Thyroid gland (tissue), 4 donors: ENCODE measurements at regions not wholly inside any gene's neighbourhood (a gene's known extent, or its start where the extent isn't known, plus 50 kb on each side); places are given as distances from the start of the nearest gene placed in this dataset.

ENCODE experiments used
- DNase-seq, 2 donors: peaks; one replicate each; pipeline ENCODE4 v3.0.0-alpha.2; 2019
- H3K27ac ChIP-seq, 3 donors: fragments of 200-600 bp; sonication (generic); 1 replicate in 2 of 3; 2 replicates in 1 of 3; pipeline ENCODE4 v1.5.1; 2016 to 2019; ENCODE audit warnings: mild to moderate bottlenecking in 1 of 3, moderate library complexity in 1 of 3
- H3K27me3 ChIP-seq: fragments of 200-600 bp; sonication (generic); one replicate; pipeline ENCODE4 v1.5.1; 2019
- H3K36me3 ChIP-seq, 2 donors: fragments of 200-600 bp; sonication (generic); one replicate each; pipeline ENCODE4 v1.5.1; 2016 to 2019
- H3K4me1 ChIP-seq, 2 donors: fragments of 200-600 bp; sonication (generic); one replicate each; pipeline ENCODE4 v1.5.1; 2017 to 2019
- H3K4me3 ChIP-seq, 3 donors: fragments of 200-600 bp; sonication (generic); replicated peaks in 1 of 3; 1 replicate in 2 of 3; 2 replicates in 1 of 3; pipeline ENCODE4 v1.5.1; 2016; ENCODE audit warnings: mild to moderate bottlenecking in 1 of 3
- H3K9me3 ChIP-seq: fragments of 200-600 bp; sonication (generic); one replicate; pipeline ENCODE4 v1.5.1; 2017
- POLR2A ChIP-seq, 2 donors: fragments of 450-650 bp; IDR thresholded peaks; one replicate each; pipeline ENCODE4 v1.6.1; 2017; ENCODE audit warnings: antibody characterized with exemption in 2 of 2, mild to moderate bottlenecking in 2 of 2, moderate library complexity in 1 of 2
- WGBS, 2 donors: methylation state at CpG; one replicate each; pipeline ENCODE4 v1.1.5; 2017; 5-methylcytosine and 5-hydroxymethylcytosine counted together
- intact Hi-C: fragments of 100-400 bp; cut with DNase I; formaldehyde crosslinking; loops from one replicate; pipeline ENCODE4 v1.15.1; 2023
- TF ChIP-seq, protein P1 (sequence below), 6 experiments: fragments of 200-600 bp in 3 of 6; fragments of 450-650 bp in 3 of 6; sonication (generic) in 3 of 6; IDR thresholded peaks; one replicate each; pipeline ENCODE4 v1.5.1; 2016 to 2019; ENCODE audit warnings: antibody characterized with exemption in 6 of 6, mild to moderate bottlenecking in 2 of 6, inconsistent platforms in 1 of 6, moderate library complexity in 1 of 6

DNA sequence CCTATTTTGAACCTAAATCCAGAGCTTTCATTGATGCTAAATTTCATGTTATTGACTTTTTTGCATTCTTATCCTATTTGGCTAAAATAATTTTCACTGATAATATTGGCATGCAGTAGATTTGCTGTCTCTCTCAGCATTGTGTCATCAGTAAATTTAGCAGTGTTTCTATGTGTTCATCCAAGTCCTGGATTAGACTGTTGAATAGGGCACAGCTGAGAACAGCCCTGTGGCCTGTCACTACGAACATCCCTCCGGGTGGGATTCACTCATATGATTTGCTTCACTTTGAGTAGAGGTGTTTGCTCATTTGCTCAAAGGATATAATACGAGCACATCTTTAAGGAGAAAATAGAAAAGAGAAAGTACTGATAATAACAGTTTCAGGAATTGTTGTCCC, 101.5 kb downstream of the HSPH1 start:
- Histone ChIP-seq H3K27ac (no peak overlapping the region), H3K27me3 (no peaks in the 10 kb centered on the region), H3K4me1 (no peaks in the 10 kb centered on the region), H3K4me3 (no peak overlapping the region), H3K9me3 (no peaks in the 10 kb centered on the region), H3K36me3 (no peaks in the 10 kb centered on the region)
- intact Hi-C loops, result no loop called here
- TF ChIP-seq, protein P1, sequence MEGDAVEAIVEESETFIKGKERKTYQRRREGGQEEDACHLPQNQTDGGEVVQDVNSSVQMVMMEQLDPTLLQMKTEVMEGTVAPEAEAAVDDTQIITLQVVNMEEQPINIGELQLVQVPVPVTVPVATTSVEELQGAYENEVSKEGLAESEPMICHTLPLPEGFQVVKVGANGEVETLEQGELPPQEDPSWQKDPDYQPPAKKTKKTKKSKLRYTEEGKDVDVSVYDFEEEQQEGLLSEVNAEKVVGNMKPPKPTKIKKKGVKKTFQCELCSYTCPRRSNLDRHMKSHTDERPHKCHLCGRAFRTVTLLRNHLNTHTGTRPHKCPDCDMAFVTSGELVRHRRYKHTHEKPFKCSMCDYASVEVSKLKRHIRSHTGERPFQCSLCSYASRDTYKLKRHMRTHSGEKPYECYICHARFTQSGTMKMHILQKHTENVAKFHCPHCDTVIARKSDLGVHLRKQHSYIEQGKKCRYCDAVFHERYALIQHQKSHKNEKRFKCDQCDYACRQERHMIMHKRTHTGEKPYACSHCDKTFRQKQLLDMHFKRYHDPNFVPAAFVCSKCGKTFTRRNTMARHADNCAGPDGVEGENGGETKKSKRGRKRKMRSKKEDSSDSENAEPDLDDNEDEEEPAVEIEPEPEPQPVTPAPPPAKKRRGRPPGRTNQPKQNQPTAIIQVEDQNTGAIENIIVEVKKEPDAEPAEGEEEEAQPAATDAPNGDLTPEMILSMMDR (IDR thresholded peaks at IDR 0.05), result no peak
- no peak for TF ChIP-seq POLR2A (IDR thresholded peaks at IDR 0.05)
- no peak for DNase-seq
- 91 to 93% methylated on average over 3 of the region's 3 CpGs for WGBS, 2 donors

DNA sequence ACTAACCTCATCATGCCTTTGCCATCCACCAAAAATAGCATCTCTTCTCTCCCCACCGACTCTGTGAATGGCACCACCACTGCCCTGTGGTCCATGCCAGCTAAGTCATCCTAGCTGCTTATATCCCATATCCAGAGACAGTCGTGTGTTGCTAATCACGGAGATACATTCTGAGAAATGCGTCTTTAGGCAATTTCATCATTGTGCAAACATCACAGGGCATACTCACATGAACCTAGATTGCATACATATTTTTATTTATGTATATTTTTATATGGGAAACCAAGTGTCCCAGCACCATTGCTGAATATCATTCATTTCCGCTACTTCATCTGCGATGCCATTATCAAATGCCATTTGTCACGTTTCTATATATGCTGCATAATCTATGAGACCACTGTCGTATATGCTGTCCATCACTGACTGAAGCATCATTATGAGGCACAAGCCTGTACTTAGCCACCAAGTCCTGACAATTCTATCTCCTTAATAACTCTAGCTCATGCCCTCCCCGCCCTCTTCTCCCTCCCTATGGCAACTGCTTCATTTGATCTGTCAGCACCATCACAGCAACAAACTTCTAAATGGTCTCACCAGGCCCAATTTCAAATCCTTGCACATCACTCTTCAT, 104.2 kb downstream of the HSPH1 start:
- WGBS, 2 donors, result 95 to 96% methylated on average over 9 of the region's 9 CpGs
- TF ChIP-seq, protein P1 (IDR thresholded peaks at IDR 0.05), result no peak
- TF ChIP-seq POLR2A (IDR thresholded peaks at IDR 0.05), result no peak
- Histone ChIP-seq H3K9me3 (no peaks in the 10 kb centered on the region), H3K4me3 (no peak overlapping the region), H3K27me3 (no peaks in the 10 kb centered on the region), H3K36me3 (no peaks in the 10 kb centered on the region), H3K4me1 (no peaks in the 10 kb centered on the region), H3K27ac (no peak overlapping the region)
- intact Hi-C loops, result no loop called here
- DNase-seq, result no peak

GRCh38 chr13:31056644-31057271, 104.9 kb downstream of the HSPH1 start:
- no peaks in the 10 kb centered on the region for H3K36me3 ChIP-seq
- 53 to 59% methylated on average over 10 of the region's 10 CpGs for WGBS, 2 donors
- H3K4me3 ChIP-seq, result no peak overlapping the region
- TF ChIP-seq POLR2A (IDR thresholded peaks at IDR 0.05), result no peak
- TF ChIP-seq, protein P1 (IDR thresholded peaks at IDR 0.05), result no peak
- no peak overlapping the region for H3K27ac ChIP-seq
- no peaks in the 10 kb centered on the region for H3K9me3 ChIP-seq
- no peaks in the 10 kb centered on the region for H3K4me1 ChIP-seq
- no peaks in the 10 kb centered on the region for H3K27me3 ChIP-seq
- no peak for DNase-seq
- intact Hi-C loops, result no loop called here

DNA sequence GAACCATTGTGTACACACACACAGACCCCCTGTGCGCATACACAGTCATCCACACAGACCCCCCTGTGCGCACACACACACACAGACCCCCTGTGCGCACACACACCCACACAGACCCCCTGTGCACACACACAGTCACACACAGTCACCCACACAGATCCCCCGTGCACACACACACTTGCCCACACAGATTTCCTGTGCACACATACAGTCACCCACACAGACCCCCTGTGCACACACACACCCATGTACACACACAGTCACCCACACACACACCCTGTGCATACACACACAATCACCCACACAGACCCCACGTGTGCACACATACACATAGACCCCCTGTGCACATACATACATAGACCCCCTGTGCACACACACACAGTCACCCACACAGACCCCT, 106.1 kb downstream of the HSPH1 start:
- Histone ChIP-seq H3K4me1 (no peaks in the 10 kb centered on the region), H3K36me3 (no peaks in the 10 kb centered on the region), H3K9me3 (no peaks in the 10 kb centered on the region), H3K27ac (no peak overlapping the region), H3K4me3 (no peak overlapping the region), H3K27me3 (no peaks in the 10 kb centered on the region)
- 87 to 92% methylated on average over 3 to 5 of the region's 5 CpGs for WGBS, 2 donors
- no peak for TF ChIP-seq POLR2A (IDR thresholded peaks at IDR 0.05)
- TF ChIP-seq, protein P1 (IDR thresholded peaks at IDR 0.05), result no peak
- DNase-seq, result no peak
- intact Hi-C loops, result no loop called here

GRCh38 chr13:31054632-31055031, 107.1 kb downstream of the HSPH1 start:
- TF ChIP-seq, protein P1 (IDR thresholded peaks at IDR 0.05), result no peak
- TF ChIP-seq POLR2A (IDR thresholded peaks at IDR 0.05), result no peak
- intact Hi-C loops, result no loop called here
- no peaks in the 10 kb centered on the region for H3K9me3 ChIP-seq
- no peak for DNase-seq
- H3K27ac ChIP-seq, result no peak overlapping the region
- no peaks in the 10 kb centered on the region for H3K36me3 ChIP-seq
- WGBS, 2 donors, result 96% methylated on average over 4 of the region's 4 CpGs
- H3K27me3 ChIP-seq, result no peaks in the 10 kb centered on the region
- no peak overlapping the region for H3K4me3 ChIP-seq
- no peaks in the 10 kb centered on the region for H3K4me1 ChIP-seq
